ENCODE measurements at regions not wholly inside any gene's neighbourhood (a gene's known extent, or its start where the extent isn't known, plus 50 kb on each side); places are given as distances from the start of the nearest gene placed in this dataset.

- TF ChIP-seq, protein P1, sequence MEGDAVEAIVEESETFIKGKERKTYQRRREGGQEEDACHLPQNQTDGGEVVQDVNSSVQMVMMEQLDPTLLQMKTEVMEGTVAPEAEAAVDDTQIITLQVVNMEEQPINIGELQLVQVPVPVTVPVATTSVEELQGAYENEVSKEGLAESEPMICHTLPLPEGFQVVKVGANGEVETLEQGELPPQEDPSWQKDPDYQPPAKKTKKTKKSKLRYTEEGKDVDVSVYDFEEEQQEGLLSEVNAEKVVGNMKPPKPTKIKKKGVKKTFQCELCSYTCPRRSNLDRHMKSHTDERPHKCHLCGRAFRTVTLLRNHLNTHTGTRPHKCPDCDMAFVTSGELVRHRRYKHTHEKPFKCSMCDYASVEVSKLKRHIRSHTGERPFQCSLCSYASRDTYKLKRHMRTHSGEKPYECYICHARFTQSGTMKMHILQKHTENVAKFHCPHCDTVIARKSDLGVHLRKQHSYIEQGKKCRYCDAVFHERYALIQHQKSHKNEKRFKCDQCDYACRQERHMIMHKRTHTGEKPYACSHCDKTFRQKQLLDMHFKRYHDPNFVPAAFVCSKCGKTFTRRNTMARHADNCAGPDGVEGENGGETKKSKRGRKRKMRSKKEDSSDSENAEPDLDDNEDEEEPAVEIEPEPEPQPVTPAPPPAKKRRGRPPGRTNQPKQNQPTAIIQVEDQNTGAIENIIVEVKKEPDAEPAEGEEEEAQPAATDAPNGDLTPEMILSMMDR (IDR thresholded peaks at IDR 0.05) = no peak
- no peak for TF ChIP-seq POLR2A (IDR thresholded peaks at IDR 0.05)
Measured at GRCh38 chr12:40561395-40561966, 130.8 kb upstream of the CNTN1 start.
